ENCODE measurements at regions not wholly inside any gene's neighbourhood (a gene's known extent, or its start where the extent isn't known, plus 50 kb on each side); places are given as distances from the start of the nearest gene placed in this dataset.

- TF ChIP-seq GATA2 (IDR thresholded peaks at IDR 0.05; ENCODE audit: low read depth, low read length) (no peak), GATA3 (IDR thresholded peaks at IDR 0.05; ENCODE audit: low read depth, low read length) (no peak)
Measured at GRCh38 chr21:43323244-43324005, 103.5 kb downstream of the SIK1 start.
